ENCODE measurements at regions not wholly inside any gene's neighbourhood (a gene's known extent, or its start where the extent isn't known, plus 50 kb on each side); places are given as distances from the start of the nearest gene placed in this dataset.

GRCh38 chr3:118029049-118029448 is 1005.6 kb downstream of the IGSF11 start:
- no peak for DNase-seq

GRCh38 chr3:118036215-118036614 is 998.4 kb downstream of the IGSF11 start:
- no peak for DNase-seq

GRCh38 chr3:118055381-118055780 is 979.3 kb downstream of the IGSF11 start:
- no peak for DNase-seq

- DNase-seq = no peak
Measured at GRCh38 chr3:118057086-118057485, 977.6 kb downstream of the IGSF11 start.

GRCh38 chr3:118059096-118059495 is 975.5 kb downstream of the IGSF11 start:
- no peak for DNase-seq

GRCh38 chr3:118067439-118067838 is 967.2 kb downstream of the IGSF11 start:
- DNase-seq = no peak

GRCh38 chr3:118075873-118076272 is 958.8 kb downstream of the IGSF11 start:
- no peak for DNase-seq

- no peak for DNase-seq
Measured at GRCh38 chr3:118077332-118077731, 957.3 kb downstream of the IGSF11 start.

- no peak for DNase-seq
Measured at GRCh38 chr3:118080889-118081288, 953.8 kb downstream of the IGSF11 start.

GRCh38 chr3:118088696-118089095 is 946.0 kb downstream of the IGSF11 start:
- no peak for DNase-seq

GRCh38 chr3:118089563-118089962 is 945.1 kb downstream of the IGSF11 start:
- DNase-seq = no peak

GRCh38 chr3:118097226-118097625 is 937.4 kb downstream of the IGSF11 start:
- no peak for DNase-seq

- DNase-seq = no peak
Measured at GRCh38 chr3:118097660-118098059, 937.0 kb downstream of the IGSF11 start.

- no peak for DNase-seq
Measured at GRCh38 chr3:118098827-118099226, 935.8 kb downstream of the IGSF11 start.

GRCh38 chr3:118101891-118102290 is 932.8 kb downstream of the IGSF11 start:
- DNase-seq = no peak

GRCh38 chr3:118102737-118103136 is 931.9 kb downstream of the IGSF11 start:
- DNase-seq = no peak

GRCh38 chr3:118108201-118108600 is 926.4 kb downstream of the IGSF11 start:
- no peak for DNase-seq

GRCh38 chr3:118108769-118109168 is 925.9 kb downstream of the IGSF11 start:
- DNase-seq = no peak

GRCh38 chr3:118110211-118110610 is 924.4 kb downstream of the IGSF11 start:
- DNase-seq = no peak

- DNase-seq = no peak
Measured at GRCh38 chr3:118116991-118117390, 917.7 kb downstream of the IGSF11 start.

GRCh38 chr3:118126751-118127150 is 907.9 kb downstream of the IGSF11 start:
- no peak for DNase-seq

- no peak for DNase-seq
Measured at GRCh38 chr3:118127992-118128391, 906.7 kb downstream of the IGSF11 start.

GRCh38 chr3:118128886-118129285 is 905.8 kb downstream of the IGSF11 start:
- no peak for DNase-seq

- DNase-seq = no peak
Measured at GRCh38 chr3:118137778-118138177, 896.9 kb downstream of the IGSF11 start.

- no peak for DNase-seq
Measured at GRCh38 chr3:118144919-118145318, 889.7 kb downstream of the IGSF11 start.
